ENCODE measurements at regions not wholly inside any gene's neighbourhood (a gene's known extent, or its start where the extent isn't known, plus 50 kb on each side); places are given as distances from the start of the nearest gene placed in this dataset.
A peak's percentile ranks its signal among the peaks of the same experiment; 100 is the strongest.
"Not testable (repeated sequence)": the region's sequence is repeated elsewhere in the genome, so short reads cannot be mapped to it uniquely, and the experiment has no call there.

DNA sequence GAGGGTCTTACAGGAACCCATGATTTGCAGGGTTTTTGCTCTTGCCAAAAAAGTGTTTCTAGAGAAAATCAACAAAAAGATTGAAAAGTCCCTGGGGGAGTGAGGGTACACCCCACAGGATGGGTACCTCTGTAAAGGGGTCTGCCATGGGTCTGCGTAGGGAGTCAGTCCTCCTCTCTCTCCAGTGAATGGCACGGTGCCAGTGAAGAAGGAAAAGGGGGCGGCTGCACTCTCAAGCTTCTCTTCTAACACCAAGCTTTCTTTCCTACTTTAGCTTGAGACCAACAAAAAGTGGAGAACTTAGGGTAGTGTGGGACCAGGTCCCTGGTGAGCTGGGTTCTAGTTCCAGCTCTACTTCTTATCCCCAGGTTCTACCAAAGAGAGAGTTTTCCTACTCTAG, 87.4 kb downstream of the GLUL start:
- Mint-ChIP-seq H3K27me3 (peaks cover 0 to 8% (median 6%) of the 10 kb centered on the region in 3 donors), H3K27ac (no peak overlapping the region), H3K4me3 (no peak overlapping the region), H3K9me3 (no peaks in the 10 kb centered on the region), H3K4me1 (peaks cover 0 to 8% (median 0%) of the 10 kb centered on the region in 3 donors), H3K36me3 (no peaks in the 10 kb centered on the region)
- ATAC-seq (ENCODE audit: low read depth in 2 of 2): no peak
- no peak for DNase-seq

DNA sequence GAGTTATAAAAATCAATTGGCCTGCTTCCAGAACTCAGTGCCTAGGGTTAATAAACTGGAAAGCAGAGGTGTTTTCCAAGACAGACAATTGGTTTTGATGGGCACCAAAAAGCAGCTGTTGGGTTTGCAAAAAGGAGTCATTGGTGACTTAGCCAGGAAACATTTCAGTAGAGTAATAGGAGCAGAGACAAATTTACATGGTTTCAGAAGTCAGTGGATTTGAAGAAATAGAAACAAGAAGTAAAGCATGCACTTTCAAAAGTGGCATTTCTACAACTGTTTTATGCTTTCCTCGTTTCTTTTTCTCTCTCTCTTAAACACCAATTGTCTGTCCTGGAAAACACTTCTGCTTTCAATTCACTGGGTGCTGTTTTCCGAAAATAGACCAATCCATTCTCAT, 87.8 kb downstream of the GLUL start:
- DNase-seq (no peak), ATAC-seq (ENCODE audit: low read depth in 2 of 2) (no peak)
- no peak overlapping the region for H3K4me3 Mint-ChIP-seq
- no peaks in the 10 kb centered on the region for H3K36me3 Mint-ChIP-seq
- no peak overlapping the region for H3K27ac Mint-ChIP-seq
- peaks cover 0 to 8% (median 6%) of the 10 kb centered on the region in 3 donors for H3K27me3 Mint-ChIP-seq
- H3K9me3 Mint-ChIP-seq: no peaks in the 10 kb centered on the region
- H3K4me1 Mint-ChIP-seq: peaks cover 0 to 8% (median 0%) of the 10 kb centered on the region in 3 donors

DNA sequence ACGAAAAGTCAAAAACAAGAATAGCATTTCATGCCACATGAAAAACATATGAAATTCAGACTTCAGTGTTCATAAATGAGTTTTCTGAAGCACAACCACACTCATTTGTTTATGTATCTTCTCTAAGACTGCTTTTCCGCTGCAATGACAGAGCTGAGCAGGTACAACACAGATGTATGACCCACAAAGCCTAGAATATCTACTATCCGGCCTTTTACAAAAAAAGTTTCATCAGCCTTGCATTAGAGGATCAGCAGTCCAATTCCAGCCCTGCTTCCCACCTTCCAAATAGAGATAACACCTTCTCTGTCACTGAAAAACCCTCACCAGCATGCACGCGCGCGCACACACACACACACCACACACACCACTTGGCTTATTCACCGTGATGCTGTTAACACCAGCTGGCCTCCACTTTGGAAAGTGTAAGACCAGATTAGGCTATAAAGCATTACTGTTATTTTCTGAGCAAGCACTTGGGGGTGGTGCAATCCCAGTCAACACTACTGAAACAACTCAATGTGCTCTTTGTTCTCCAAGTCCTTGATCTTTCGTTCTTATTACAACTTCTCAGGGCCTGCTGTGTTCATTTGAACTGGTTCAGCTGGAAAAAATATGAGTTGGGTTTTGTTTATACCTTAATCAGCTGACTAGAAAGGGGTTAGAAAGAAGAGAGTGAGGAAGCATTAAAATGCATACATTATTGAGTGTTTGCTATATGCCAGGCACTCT, 90.0 kb downstream of the GLUL start:
- Mint-ChIP-seq H3K4me3 (no peak overlapping the region), H3K27ac (no peak overlapping the region), H3K4me1 (peaks cover 0 to 8% (median 0%) of the 10 kb centered on the region in 3 donors), H3K27me3 (peaks cover 5 to 8% (median 6%) of the 10 kb centered on the region in 3 donors), H3K36me3 (no peaks in the 10 kb centered on the region), H3K9me3 (no peaks in the 10 kb centered on the region)
- DNase-seq (no peak), ATAC-seq (ENCODE audit: low read depth in 2 of 2) (no peak)

DNA sequence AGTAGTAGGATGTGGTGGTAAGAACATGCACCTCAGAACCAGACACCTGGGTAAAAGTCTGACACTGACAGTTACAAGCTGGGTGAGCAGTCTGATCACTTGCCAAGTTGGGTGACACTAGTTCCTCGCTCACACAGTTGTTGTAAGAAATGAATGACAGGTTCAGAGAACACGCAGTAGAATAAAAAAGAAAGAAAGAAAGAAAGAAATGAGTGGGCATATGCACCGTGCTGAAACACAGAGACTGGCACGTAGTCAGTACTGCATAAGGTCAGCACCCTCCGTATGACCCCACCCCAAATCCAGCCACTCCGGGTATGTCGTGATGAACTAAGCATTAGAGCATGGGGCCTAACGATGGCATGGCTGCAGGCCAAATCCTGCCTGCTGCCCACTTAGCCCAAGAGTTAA, 90.6 kb downstream of the GLUL start:
- Mint-ChIP-seq H3K4me1 (peaks cover 0 to 8% (median 0%) of the 10 kb centered on the region in 3 donors), H3K27me3 (peaks cover 5 to 8% (median 6%) of the 10 kb centered on the region in 3 donors), H3K27ac (no peak overlapping the region), H3K9me3 (no peaks in the 10 kb centered on the region), H3K4me3 (no peak overlapping the region), H3K36me3 (no peaks in the 10 kb centered on the region)
- ATAC-seq (ENCODE audit: low read depth in 2 of 2): no peak
- no peak for DNase-seq

DNA sequence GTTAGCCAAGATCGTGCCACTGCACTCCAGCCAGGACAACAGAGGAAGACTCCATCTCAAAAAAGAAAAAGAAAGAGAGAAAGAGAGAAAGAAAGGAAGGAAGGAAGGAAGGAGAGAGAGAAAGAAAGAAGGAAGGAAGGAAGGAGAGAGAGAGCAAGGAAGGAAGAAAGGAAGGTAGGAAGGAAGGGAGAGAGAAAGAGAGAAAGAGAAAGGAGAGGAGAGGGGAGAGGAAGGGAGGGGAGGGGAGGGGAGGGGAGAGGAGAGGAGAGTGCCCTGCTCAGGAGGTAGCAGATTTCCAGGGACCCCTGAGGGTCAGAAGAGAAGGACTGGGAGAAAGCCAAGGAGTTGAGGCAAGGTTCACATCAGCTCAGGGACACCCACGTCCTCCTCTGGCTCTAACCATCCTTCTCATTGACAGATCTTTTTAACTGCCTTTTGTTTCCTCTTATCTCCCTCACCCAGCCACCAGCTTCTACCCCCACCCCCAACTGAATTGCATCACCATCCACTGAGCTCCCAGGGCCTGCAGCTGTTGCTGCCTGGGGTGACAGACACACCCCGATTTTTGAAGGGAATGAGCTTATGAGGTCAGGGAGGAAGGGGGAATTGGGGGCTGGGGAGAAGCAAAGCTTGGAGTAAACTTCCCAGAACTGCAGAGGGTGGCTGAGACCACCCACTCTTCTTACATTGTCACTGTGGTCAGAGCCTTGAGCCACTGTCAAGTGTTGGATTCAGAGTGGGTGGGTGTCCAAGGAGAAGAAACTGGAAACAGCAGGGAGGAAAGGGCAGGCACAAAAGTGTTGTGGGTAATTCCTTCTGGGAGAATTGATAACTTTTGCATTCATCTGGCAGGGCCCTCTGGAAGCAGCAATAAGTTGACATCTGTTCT, 91.6 kb downstream of the GLUL start:
- Mint-ChIP-seq H3K36me3 (no peaks in the 10 kb centered on the region), H3K4me3 (no peak overlapping the region), H3K27me3 (peaks cover 6 to 10% (median 8%) of the 10 kb centered on the region in 3 donors), H3K27ac (peak overlapping the region in 1 of 6 donors; percentile 43), H3K4me1 (peaks cover 3 to 14% (median 4%) of the 10 kb centered on the region in 3 donors), H3K9me3 (peaks cover 0 to 5% (median 0%) of the 10 kb centered on the region in 7 donors)
- no peak for ATAC-seq (ENCODE audit: low read depth in 2 of 2)
- no peak for DNase-seq

DNA sequence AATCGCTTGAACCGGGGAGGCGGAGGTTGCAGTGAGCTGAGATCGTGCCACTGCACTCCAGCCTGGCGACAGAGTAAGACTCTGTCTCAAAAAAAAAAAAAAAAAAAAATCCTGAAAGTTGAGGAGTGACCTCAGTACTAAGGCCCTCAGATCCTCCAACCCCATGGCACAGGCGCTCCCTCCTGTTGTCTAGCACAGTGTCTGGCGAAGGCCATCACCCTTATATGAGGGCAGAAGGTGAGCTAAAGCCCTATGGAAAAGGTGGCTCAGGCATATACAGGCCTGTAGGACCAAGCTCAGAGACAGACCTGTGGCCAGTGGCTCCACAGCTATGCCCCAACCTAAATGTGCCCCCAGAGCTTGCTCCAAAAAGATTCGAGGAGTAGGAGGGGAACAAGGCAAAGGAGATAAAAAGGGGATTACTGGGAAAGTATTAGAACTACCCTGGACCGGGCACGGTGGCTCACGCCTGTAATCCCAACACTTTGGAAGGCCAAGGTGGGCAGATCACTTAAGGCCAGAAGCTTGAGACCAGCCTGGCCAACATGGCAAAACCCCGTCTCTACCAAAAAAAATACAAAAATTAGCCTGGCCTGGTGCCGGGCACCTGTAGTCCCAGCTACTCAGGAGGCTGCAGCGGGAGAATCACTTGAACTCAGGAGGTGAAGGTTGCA, 92.4 kb downstream of the GLUL start:
- Mint-ChIP-seq H3K27ac (peak overlapping the region in 1 of 6 donors; percentile 21), H3K4me1 (peaks cover 3 to 13% (median 4%) of the 10 kb centered on the region in 3 donors), H3K27me3 (peaks cover 6 to 14% (median 10%) of the 10 kb centered on the region in 3 donors)
- H3K36me3 Mint-ChIP-seq; ATAC-seq (ENCODE audit: low read depth in 2 of 2); H3K4me3 Mint-ChIP-seq; H3K9me3 Mint-ChIP-seq; DNase-seq: not testable (repeated sequence)

DNA sequence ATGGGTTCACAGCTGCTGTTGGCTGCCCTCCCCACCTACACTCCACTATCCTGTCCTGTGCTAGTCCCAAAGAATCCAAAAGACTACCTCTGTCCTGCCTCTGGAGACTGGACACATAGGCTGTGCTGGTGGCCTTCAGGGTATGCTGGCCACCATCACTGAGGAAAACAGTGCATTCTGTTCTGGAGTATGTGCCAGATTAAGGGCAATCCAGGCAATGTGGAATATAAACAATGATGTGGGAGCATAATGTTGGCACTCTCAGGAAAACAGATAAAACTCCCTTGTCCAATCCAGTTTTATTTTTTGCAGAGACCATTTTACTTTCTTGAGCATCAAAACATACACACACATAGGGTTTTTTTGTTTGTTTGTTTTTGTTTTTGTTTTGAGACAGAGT, 94.3 kb downstream of the GLUL start:
- Mint-ChIP-seq H3K9me3 (peaks cover 0 to 5% (median 0%) of the 10 kb centered on the region in 7 donors), H3K36me3 (no peaks in the 10 kb centered on the region), H3K27me3 (peaks cover 6 to 15% (median 14%) of the 10 kb centered on the region in 3 donors), H3K4me3 (no peak overlapping the region), H3K27ac (no peak overlapping the region), H3K4me1 (peaks cover 3 to 6% (median 4%) of the 10 kb centered on the region in 3 donors)
- ATAC-seq (ENCODE audit: low read depth in 2 of 2) (no peak), DNase-seq (no peak)

DNA sequence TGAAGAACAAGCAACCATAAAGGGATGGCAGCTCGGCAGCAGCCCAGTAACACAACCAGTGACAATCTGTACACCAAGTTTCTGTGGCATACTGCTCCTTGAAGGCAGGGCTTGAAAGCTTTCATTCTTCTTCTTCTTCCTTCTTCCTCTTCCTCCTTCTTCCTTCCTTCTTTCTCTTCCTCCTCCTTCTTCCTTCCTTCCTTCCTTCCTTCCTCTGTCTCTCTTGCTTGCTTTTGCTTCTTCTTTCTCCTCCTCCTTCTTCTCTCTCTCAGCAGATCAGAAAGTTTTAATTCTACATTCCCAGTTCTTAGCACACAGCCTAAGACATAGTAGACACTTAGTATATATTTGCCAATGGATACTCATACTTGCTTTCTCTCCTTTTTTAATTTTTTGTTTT, 95.9 kb downstream of the GLUL start:
- peaks cover 3 to 6% (median 4%) of the 10 kb centered on the region in 3 donors for H3K4me1 Mint-ChIP-seq
- no peaks in the 10 kb centered on the region for H3K36me3 Mint-ChIP-seq
- DNase-seq (no peak), ATAC-seq (ENCODE audit: low read depth in 2 of 2) (no peak)
- no peak overlapping the region for H3K4me3 Mint-ChIP-seq
- H3K27ac Mint-ChIP-seq: peak overlapping the region in 1 of 6 donors; percentile 39
- peaks cover 6 to 15% (median 14%) of the 10 kb centered on the region in 3 donors for H3K27me3 Mint-ChIP-seq
- peaks cover 0 to 5% (median 0%) of the 10 kb centered on the region in 7 donors for H3K9me3 Mint-ChIP-seq

DNA sequence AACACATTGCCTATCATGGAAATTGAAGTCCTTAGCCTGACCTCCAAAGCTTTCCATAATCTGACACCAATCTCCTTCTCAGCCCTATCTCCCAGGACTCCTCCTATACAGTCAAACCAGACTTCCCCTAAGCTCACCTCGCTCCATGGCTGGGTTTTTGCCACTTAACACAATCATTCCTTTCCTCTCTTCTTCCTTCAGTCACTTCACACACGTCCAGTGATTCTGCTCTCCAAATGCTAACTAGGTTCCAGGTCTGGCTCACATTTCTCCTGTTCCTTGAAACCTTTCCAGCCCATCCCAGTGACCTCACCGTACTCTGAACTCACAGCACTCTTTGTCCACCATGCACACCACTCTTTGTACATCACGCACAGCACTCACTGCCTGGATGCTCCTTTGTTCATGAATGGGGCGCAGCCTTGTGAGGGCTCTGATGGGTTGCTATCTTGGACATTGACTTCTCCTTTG, 98.4 kb downstream of the GLUL start:
- peaks cover 0 to 11% (median 6%) of the 10 kb centered on the region in 3 donors for H3K27me3 Mint-ChIP-seq
- peaks cover 0 to 5% (median 0%) of the 10 kb centered on the region in 7 donors for H3K9me3 Mint-ChIP-seq
- H3K27ac Mint-ChIP-seq: no peak overlapping the region

DNA sequence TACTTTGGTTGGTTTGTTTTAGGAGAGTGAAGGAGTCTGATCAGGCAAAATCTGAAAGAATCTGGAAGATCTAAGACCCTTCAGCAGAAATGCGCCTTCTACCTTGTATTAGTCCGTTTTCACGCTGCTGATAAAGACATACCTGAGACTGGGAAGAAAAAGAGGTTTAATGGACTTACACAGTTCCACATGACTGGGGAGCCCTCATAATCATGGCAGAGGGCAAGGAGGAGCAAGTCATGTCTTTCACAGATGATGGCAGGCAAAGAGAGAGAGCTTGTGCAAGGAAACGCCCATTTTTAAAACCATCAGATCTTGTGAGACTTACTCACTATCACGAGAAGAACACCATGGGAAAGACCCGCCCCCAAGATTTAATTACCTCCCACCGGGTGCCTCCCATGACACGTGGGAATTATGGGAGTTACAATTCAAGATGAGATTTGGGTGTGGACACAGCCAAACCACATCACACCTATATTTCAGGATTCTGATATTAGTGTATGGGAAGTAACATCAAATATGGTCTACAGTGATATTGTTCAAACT, 99.3 kb downstream of the GLUL start:
- Mint-ChIP-seq H3K27ac (no peak overlapping the region), H3K4me1 (peaks cover 3 to 6% (median 4%) of the 10 kb centered on the region in 3 donors), H3K4me3 (no peak overlapping the region), H3K9me3 (peaks cover 0 to 5% (median 0%) of the 10 kb centered on the region in 7 donors), H3K27me3 (peaks cover 0 to 10% (median 6%) of the 10 kb centered on the region in 3 donors), H3K36me3 (no peaks in the 10 kb centered on the region)
- no peak for ATAC-seq (ENCODE audit: low read depth in 2 of 2)
- no peak for DNase-seq

More for the DNA sequence above, 98.4 kb downstream of the GLUL start:
- ATAC-seq (ENCODE audit: low read depth in 2 of 2) (no peak), DNase-seq (no peak)
- Mint-ChIP-seq H3K36me3 (no peaks in the 10 kb centered on the region), H3K4me3 (no peak overlapping the region), H3K4me1 (peaks cover 3 to 6% (median 4%) of the 10 kb centered on the region in 3 donors)

DNA sequence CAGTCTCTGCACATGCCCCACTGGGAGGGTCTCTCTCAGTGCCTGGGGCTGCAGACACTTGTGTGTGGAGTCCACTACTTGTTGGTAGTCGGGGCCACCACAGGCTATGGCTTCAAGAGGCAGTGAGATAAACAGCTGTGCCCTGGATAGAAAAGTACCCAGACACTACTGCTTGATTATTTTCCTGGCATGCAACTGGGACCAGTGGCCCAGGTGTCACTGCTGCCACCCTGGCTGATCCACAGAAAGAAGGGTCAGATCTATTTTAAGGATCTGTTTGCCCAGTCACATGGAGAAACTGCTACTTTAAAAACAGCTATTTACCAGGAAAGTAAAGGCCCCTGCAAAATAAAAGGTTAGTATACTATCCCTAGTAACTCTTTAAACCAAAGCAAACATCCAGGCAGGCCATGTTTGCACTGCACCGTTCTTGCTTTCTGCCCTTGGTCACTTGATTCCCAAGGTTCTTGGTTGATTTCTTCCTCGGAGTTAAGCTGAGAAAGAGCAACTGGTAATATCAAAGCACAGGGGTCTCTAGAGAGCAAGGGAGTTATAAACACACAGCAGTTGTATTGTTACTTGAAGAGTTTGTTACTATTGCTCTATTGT, 99.9 kb downstream of the GLUL start:
- Mint-ChIP-seq H3K4me1 (peaks cover 3 to 6% (median 4%) of the 10 kb centered on the region in 3 donors), H3K27ac (no peak overlapping the region), H3K36me3 (no peaks in the 10 kb centered on the region), H3K4me3 (no peak overlapping the region), H3K9me3 (peaks cover 0 to 5% (median 0%) of the 10 kb centered on the region in 7 donors), H3K27me3 (peaks cover 0 to 10% (median 6%) of the 10 kb centered on the region in 3 donors)
- ATAC-seq (ENCODE audit: low read depth in 2 of 2) (no peak), DNase-seq (no peak)

DNA sequence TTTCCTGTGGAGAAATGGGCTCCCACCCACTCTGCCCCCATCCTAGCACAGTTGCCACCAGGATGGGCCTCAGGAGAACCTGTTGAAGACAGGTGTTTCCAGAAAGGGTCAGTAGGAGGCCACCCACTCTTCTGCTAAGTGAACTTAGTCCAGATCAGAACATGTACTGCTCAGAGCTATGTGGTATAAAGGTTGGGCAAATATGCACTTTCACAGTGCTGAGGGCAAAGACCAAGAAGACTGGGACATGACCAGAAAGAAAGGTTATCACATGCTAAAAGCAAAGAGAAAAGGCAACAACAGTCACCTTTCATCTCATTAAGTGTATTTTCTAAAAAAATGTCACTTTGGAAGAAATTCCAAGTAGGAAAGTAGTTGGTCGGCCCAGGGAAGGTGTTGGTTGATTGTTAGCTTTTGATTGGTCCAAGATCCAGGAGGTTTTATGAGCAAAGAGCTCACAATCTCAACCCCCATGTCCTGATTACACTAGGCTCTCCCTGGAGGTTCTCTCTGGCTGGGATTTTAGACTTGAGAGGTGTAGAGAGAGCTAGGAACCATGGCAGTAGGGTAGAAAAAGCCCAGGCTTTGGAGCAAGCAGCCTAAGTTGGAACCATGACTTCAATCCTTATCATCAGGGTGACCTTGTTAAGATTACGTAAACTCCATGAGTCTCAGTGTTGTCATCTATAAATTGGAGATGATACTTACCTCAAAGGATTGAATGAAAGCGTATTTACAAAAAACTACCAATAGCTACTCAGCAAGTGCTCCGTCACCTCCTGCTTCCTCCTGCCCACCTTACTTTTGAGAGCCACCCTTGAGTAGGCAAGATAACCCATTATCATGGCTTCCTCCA, 102.6 kb downstream of the GLUL start:
- no peaks in the 10 kb centered on the region for H3K4me1 Mint-ChIP-seq
- no peak overlapping the region for H3K27ac Mint-ChIP-seq
- H3K27me3 Mint-ChIP-seq: peaks cover 0 to 5% (median 0%) of the 10 kb centered on the region in 3 donors
- no peaks in the 10 kb centered on the region for H3K36me3 Mint-ChIP-seq
- H3K9me3 Mint-ChIP-seq: no peaks in the 10 kb centered on the region
- no peak overlapping the region for H3K4me3 Mint-ChIP-seq
- DNase-seq (no peak), ATAC-seq (ENCODE audit: low read depth in 2 of 2) (no peak)
